ENCODE measurements at regions not wholly inside any gene's neighbourhood (a gene's known extent, or its start where the extent isn't known, plus 50 kb on each side); places are given as distances from the start of the nearest gene placed in this dataset.
"Not testable (repeated sequence)": the region's sequence is repeated elsewhere in the genome, so short reads cannot be mapped to it uniquely, and the experiment has no call there.

DNA sequence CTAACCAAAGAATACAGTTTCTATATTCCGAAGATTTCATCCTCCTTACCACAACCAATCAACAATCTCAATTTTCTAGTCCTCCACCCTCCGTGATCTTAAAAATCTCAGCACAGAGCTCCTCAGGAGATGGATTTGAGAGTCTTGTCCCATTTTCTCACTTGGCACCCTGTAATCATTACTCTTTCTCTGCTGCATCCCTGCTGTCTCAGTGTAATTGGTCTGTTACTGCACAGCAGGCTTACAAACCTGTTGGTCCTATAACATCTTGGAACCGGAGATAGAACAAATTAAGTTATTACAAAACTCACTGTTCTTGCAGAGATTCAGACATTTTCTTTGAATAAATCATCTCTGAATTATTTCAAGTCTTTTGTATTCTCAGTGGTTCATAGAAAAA is 1227.2 kb downstream of the JRKL start:
- DNase-seq: no peak

DNA sequence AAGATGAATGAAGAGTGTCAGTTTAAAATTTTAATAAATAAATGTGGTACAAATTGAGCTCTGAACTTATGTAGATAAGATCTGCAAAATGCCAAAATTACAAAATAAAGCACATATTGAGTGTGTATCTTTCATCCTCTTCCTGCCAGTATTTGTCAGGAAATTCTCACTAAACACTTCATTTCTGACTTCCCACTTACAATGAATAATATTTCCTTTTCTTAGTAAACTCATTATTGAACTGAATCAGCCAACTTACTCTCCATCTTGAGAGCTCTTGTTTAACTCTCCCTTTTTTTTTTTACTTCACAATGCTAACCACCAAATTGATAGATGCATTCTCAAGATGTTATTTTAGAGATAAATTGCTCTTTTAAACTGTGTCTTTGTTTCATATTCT is 1230.2 kb downstream of the JRKL start:
- DNase-seq: no peak

- no peak for DNase-seq
Observed at GRCh38 chr11:97621282-97621681, 1231.5 kb downstream of the JRKL start.

DNA sequence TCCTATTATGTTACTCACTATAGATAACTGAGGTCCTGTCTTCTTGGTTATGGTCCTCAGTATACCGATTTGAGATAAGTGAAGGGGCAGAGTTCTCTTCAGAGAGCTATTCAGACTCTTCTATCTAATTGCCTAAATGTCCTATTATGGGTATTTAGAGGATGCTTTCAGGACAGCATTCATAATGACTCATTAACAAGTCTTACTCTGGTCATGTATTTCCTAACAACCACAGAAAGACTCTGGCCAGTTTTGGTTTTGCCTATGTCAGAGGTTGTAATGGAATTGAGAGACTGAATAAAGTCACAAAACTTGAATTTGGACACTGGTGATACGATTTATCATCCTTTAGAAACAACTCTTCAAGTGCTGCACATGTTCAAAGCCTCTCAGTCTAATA is 1233.0 kb downstream of the JRKL start:
- no peak for DNase-seq

DNA sequence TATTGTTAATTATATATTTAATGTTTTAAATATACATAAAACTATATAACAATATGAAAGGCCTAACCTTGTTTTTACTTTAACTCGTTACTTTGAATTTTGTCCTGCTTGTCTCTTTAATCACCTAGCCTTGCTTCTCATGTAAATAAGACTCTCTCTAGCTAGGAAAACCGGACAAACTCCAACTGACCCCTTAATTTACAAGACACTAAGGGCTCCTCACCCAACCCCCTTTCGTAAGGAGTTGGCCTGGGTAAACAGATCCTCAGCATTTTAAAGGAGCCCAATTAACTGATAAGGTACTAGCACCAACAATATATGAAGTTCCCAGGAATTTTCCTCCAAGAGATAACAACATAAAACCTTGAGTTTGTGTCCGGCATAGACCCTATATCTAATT is 1246.9 kb downstream of the JRKL start:
- DNase-seq: not testable (repeated sequence)

DNA sequence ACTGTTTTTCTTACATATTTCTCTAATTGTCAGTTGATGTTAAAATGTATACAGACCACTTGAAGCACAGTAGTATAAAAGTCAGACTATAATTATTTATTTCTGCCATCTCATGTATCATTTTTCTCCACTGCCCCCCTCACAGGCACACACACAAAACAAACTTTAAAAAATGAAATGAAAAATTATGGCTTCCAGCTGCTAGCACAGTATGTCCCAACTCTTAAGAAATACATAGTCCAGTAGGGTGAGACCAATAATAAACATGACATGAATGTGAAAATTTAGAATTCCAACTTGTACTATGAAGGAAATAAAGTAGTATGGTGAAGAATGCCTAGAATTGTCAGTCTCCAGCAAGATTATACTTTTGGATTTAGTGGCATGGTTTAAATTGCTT is 1247.9 kb downstream of the JRKL start:
- DNase-seq: no peak

DNA sequence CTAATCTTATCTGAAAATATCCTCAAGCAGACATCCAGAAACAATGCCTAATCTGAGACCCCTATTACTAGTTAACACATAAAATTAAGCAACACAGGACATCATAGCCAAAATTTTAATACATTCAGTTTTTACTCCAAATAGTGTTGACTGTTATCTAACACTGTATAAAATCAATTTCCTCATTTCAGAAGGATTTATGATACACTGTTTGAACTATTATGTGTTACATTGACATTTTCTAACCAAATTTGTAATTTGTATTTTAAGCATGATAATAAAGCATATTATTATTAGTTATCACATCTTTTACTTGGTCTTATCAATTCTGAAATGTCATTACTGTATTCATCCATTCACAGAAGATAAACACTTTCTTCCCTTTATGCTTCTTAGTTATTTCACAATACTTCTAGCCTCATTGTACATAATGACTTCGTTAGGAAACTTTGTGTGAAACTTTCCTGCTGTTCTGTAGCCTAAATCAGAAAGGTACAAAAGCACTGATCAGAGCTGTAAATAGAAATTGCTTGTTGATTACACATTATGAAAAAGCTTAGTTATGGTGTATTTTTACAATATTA is 1248.9 kb downstream of the JRKL start:
- DNase-seq: no peak

- no peak for DNase-seq
Observed at GRCh38 chr11:97641988-97642387, 1252.2 kb downstream of the JRKL start.

- no peak for DNase-seq
Observed at GRCh38 chr11:97645736-97646135, 1255.9 kb downstream of the JRKL start.

GRCh38 chr11:97656356-97656755 is 1266.5 kb downstream of the JRKL start:
- DNase-seq: no peak

DNA sequence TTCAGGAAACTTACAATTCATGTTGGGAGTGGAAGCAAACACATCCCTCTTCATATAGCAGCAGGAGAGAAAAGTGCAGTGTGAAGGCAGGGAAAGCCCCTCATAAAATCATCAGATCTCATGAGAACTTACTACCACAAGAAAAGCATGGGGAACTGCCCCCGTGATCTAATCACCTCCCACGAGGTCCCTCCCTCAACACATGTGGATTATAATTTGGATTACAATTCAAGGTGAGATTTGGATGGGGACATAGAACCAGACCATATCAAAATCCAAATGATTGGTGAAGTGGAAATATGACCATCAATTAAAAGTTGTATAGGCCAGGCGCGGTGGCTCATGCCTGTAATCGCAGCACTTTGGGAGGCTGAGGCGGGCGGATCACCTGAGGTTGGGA is 1268.0 kb downstream of the JRKL start:
- DNase-seq: no peak

DNA sequence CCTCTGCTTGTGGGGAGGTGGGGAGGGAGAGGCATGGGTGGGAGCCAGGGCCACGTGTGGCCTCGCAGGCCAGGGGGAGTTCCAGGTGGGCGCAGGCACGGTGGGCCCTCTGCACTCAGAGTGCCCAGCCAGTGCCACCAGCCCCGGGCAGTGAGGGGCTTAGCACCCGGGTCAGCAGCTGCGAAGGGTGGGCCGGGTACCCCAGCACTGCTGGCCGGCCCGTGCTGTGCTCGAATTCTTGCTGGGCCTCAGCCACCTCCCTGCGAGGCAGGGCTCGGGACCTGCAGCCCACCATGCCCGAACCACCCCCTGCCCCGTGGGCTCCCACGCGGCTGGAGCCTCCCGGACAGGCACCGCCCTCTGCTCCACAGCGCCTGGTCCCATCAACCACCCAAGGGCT is 1277.2 kb downstream of the JRKL start:
- DNase-seq: no peak

DNA sequence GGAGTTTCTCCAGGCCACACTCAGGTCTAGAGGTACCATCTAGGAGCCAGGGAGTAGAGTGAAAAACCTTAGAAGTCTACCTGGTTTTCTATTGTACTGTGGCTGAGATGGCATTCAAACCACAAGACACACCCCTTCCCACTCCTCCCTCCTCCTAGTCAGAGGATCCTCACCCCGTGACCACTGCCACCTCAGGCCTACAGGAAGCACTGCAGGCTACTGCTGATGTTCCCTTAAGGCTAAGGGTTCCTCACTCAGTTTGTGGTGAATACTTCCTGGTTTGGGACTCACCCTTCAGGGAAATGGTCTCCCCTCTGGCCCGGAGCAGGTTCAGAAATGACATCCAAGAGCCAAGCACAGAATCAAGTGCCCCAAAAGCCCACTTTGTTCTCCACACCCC is 1293.9 kb downstream of the JRKL start:
- DNase-seq: no peak

GRCh38 chr11:97684486-97685439 is 1295.0 kb downstream of the JRKL start:
- no peak for DNase-seq

- no peak for DNase-seq
Observed at GRCh38 chr11:97685695-97686094, 1295.9 kb downstream of the JRKL start.

DNA sequence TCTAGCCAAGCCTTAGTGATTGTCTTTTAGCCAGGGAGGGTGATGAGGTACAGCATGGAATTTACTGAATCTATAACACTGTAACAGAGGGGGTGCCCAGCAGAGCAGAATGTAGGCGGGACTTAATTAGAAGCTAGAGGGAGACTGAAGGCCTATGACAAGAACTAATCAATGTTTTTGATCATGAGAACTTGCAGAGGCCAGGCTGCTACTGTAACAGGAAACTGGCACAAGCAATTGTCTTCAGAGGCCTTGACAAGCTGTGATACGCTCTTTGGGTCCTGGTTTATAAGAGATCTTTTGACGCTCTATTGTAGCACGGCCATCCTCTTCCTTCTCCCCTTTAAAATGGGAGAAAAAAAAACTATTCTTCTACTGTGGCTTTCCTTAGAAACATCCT is 1297.3 kb downstream of the JRKL start:
- no peak for DNase-seq

DNA sequence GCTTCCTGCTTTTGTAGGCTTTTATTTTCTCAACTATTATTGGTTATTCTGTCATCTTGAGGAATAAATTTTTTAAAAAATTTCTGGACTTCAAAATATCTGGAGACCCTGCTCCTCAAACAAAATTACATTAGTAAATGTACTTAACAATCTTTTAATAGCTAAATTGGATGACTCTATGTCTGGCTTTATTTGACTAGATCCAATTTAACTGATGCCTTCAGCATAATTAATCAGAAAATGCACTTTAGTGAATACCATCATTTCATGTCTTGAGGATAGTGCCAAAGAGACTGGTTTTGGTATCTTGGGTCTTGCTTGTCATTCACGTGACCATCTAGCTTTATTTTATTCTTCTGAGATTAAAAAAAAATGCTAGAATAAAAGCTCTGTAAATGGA is 1301.2 kb downstream of the JRKL start:
- DNase-seq: no peak

DNA sequence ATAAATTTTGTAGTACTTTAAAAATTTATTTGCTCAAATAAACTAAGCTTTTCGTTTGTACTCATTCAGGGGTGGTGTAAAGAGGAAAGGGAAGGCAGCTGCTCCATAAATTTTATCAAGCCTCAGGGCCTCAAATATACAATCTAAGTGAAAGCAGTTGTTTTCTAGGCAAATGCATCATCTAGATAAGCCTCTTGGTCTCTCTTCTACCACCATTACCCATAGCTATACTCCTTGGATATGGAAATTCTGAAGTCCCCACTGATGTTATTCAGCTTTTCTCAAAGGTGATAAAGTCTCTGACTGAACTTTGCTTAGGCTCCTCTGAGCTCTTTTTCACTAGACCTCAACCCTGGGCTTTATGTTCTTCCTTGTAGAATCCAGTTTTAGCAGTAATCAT is 1313.1 kb downstream of the JRKL start:
- DNase-seq: no peak

- DNase-seq: no peak
Observed at GRCh38 chr11:97703851-97704250, 1314.0 kb downstream of the JRKL start.

DNA sequence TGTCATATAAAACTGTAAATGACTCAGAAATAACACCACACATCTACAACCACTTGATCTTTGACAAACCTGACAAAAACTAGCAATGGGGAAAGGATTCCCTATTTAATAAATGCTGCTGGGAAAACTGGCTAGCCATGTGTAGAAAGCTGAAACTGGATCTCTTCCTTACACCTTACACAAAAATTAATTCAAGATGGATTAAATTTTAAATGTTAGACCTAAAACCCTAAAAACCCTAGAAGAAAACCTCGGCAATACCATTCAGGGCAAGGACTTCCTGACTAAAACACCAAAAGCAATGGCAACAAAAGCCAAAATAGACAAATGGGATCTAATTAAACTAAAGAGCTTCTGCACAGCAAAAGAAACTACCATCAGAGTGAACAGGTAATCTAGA is 1315.3 kb upstream of the CNTN5 start:
- DNase-seq: not testable (repeated sequence)

DNA sequence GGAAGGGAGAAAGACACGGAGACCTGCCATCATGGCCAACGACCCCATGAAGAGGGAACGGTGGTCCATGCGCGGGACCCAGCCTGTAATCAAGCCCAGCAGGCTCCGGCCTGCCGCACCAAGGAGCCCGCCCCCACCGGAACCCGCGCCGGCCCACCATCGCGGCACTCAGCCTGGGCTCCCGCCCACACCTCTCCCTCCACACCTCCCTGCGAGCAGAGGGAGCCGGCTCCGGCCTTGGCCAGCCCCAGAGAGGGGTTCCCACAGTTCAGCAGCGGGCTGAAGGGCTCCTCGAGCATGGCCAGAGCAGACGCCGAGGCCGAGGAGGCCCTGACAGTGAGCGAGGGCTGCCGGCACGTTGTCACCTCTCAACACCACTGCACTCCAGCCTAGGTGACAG is 1302.8 kb upstream of the CNTN5 start:
- DNase-seq: no peak

- no peak for DNase-seq
Observed at GRCh38 chr11:97722065-97722464, 1298.7 kb upstream of the CNTN5 start.

GRCh38 chr11:97722721-97723120 is 1298.0 kb upstream of the CNTN5 start:
- no peak for DNase-seq

- DNase-seq: no peak
Observed at GRCh38 chr11:97729546-97730272, 1291.0 kb upstream of the CNTN5 start.
